GM18951 (cell line): ENCODE measurements at regions not wholly inside any gene's neighbourhood (a gene's known extent, or its start where the extent isn't known, plus 50 kb on each side); places are given as distances from the start of the nearest gene placed in this dataset.

Source experiments
- POLR2A ChIP-seq: IDR thresholded peaks from 4 replicates; pipeline ENCODE4 v1.6.1; 2011; ENCODE audit warnings: mild to moderate bottlenecking; ENCODE audit not compliant: insufficient read length, insufficient read depth; ENCODE audit errors: extremely low read depth
- in situ Hi-C: fragments of 300-500 bp; cut with MboI; formaldehyde crosslinking; loops from one replicate; pipeline ENCODE4 v1.12.0; 2022; ENCODE audit warnings: low sequenced_read_pairs, mixed read lengths, inconsistent platforms; ENCODE audit not compliant: unreplicated experiment

- TF ChIP-seq POLR2A, result no peak
- in situ Hi-C loops, result no loop called here
Observed at GRCh38 chr1:38238294-38238693, 191.7 kb upstream of the POU3F1 start.

GRCh38 chr1:38235705-38236104 is 189.1 kb upstream of the POU3F1 start:
- TF ChIP-seq POLR2A, result no peak
- in situ Hi-C loops, result no loop called here

GRCh38 chr1:38231941-38232340 is 185.3 kb upstream of the POU3F1 start:
- TF ChIP-seq POLR2A, result no peak
- in situ Hi-C loops, result no loop called here

GRCh38 chr1:38228718-38229117 is 182.1 kb upstream of the POU3F1 start:
- in situ Hi-C loops, result no loop called here

GRCh38 chr1:38225745-38226144 is 179.2 kb upstream of the POU3F1 start:
- no peak for TF ChIP-seq POLR2A
- in situ Hi-C loops, result no loop called here

More at GRCh38 chr1:38228718-38229117, 182.1 kb upstream of the POU3F1 start:
- no peak for TF ChIP-seq POLR2A

GRCh38 chr1:38223391-38223790 is 176.8 kb upstream of the POU3F1 start:
- in situ Hi-C loops, result no loop called here
- no peak for TF ChIP-seq POLR2A

- TF ChIP-seq POLR2A, result no peak
- in situ Hi-C loops, result no loop called here
Observed at GRCh38 chr1:38222891-38223290, 176.3 kb upstream of the POU3F1 start.

- in situ Hi-C loops, result no loop called here
- TF ChIP-seq POLR2A, result no peak
Observed at GRCh38 chr1:38221006-38221649, 174.5 kb upstream of the POU3F1 start.

- in situ Hi-C loops, result no loop called here
- TF ChIP-seq POLR2A, result no peak
Observed at GRCh38 chr1:38217316-38217715, 170.7 kb upstream of the POU3F1 start.

GRCh38 chr1:38213646-38214434 is 167.2 kb upstream of the POU3F1 start:
- in situ Hi-C loops, result no loop called here

GRCh38 chr1:38210895-38211177 is 164.2 kb upstream of the POU3F1 start:
- in situ Hi-C loops, result no loop called here
- no peak for TF ChIP-seq POLR2A

More at GRCh38 chr1:38213646-38214434, 167.2 kb upstream of the POU3F1 start:
- TF ChIP-seq POLR2A, result no peak

GRCh38 chr1:38210021-38210894 is 163.7 kb upstream of the POU3F1 start:
- in situ Hi-C loops, result no loop called here
- no peak for TF ChIP-seq POLR2A
